K562 (cell line): ENCODE measurements at regions not wholly inside any gene's neighbourhood (a gene's known extent, or its start where the extent isn't known, plus 50 kb on each side); places are given as distances from the start of the nearest gene placed in this dataset.
"Not testable (repeated sequence)": the region's sequence is repeated elsewhere in the genome, so short reads cannot be mapped to it uniquely, and the experiment has no call there.

Experiments used
- ATAC-seq: fragments of 200-7000 bp; cut with Tn5 transposase; 3 replicates; pipeline ENCODE4 v1.9.1; 2020; ENCODE audit warnings: moderate library complexity
- BruUV-seq: library from RNA; stranded (reverse); fragments of 400-500 nt; replicated peaks from 2 replicates; lab custom pipeline; 2021; lab: Mats Ljungman, UMichigan
- CTCF ChIA-PET: fragments of 300-600 bp; formaldehyde crosslinking; extraction: SDS; loops from one replicate; lab custom pipeline; 2021; ENCODE audit warnings: low intra/inter-chr PET ratio; lab: Yijun Ruan, JAX
- POLR2A ChIA-PET: fragments of 300-600, 350-650 bp; sonication (Branson Sonifier 250); formaldehyde crosslinking; extraction: SDS; loops from one replicate; lab custom pipeline; 2021; ENCODE audit warnings: antibody characterized with exemption, inconsistent platforms; lab: Yijun Ruan, JAX
- DNase-seq, 4 experiments: peaks; one replicate each; pipeline versions ENCODE4 v3.0.0 to v3.0.0-alpha.2; 2011 to 2018; ENCODE audit warnings: low spot score in 3 of 4, mixed read lengths in 3 of 4; ENCODE audit errors: extremely low read depth in 1 of 4
- FAIRE-seq: peaks from 2 replicates; lab custom pipeline; 2011; peaks lifted over from hg19 to GRCh38; lab: Jason Lieb, UNC
- H2AFZ ChIP-seq: 2 replicates; pipeline ENCODE4 v1.6.0; 2011; ENCODE audit warnings: low read depth, low read length, control low read depth, inconsistent platforms
- H3K27ac ChIP-seq: fragments of 200-600 bp; 3 replicates; pipeline ENCODE4 v1.8.0; 2011; ENCODE audit warnings: low read depth, mild to moderate bottlenecking, control low read depth, inconsistent platforms, low read length, moderate library complexity, mixed read lengths; ENCODE audit errors: extremely low read depth
- H3K27me3 ChIP-seq, 2 experiments: fragments of 300-600 bp in 1 of 2; 2 replicates in 1 of 2; 3 replicates in 1 of 2; pipeline versions ENCODE4 v1.6.0 to v1.8.0; 2011; ENCODE audit warnings: inconsistent platforms in 2 of 2, low read length in 2 of 2, mild to moderate bottlenecking in 1 of 2, mixed read lengths in 1 of 2, moderate library complexity in 1 of 2; ENCODE audit not compliant: control insufficient read depth in 2 of 2, insufficient read depth in 2 of 2
- H3K36me3 ChIP-seq: fragments of 300-600 bp; 3 replicates; pipeline ENCODE4 v1.8.0; 2011; ENCODE audit warnings: mild to moderate bottlenecking, low read length, inconsistent platforms; ENCODE audit not compliant: control insufficient read depth, insufficient read depth
- H3K4me1 ChIP-seq, 2 experiments: fragments of 200-600 bp in 1 of 2; replicated peaks in 1 of 2; 2 replicates in 1 of 2; 3 replicates in 1 of 2; pipeline versions ENCODE4 v1.5.1 to v1.8.0; 2011; ENCODE audit warnings: inconsistent platforms in 2 of 2, low read length in 2 of 2, mild to moderate bottlenecking in 1 of 2, mixed read lengths in 1 of 2, moderate library complexity in 1 of 2; ENCODE audit not compliant: control insufficient read depth in 2 of 2, insufficient read depth in 2 of 2
- H3K4me2 ChIP-seq: 2 replicates; pipeline ENCODE4 v1.6.1; 2011; ENCODE audit warnings: low read length, control low read depth, inconsistent platforms, mixed read lengths; ENCODE audit not compliant: insufficient read depth
- H3K4me3 ChIP-seq: fragments of 200-600 bp; sonication (generic), shearing (Covaris generic); 2 replicates; pipeline ENCODE4 v1.5.1; 2016; ENCODE audit warnings: control low read depth, inconsistent platforms
- H3K79me2 ChIP-seq: fragments of 200-600 bp; 3 replicates; pipeline ENCODE4 v1.8.0; 2011; ENCODE audit warnings: low read length, inconsistent platforms; ENCODE audit not compliant: control insufficient read depth, insufficient read depth
- H3K9ac ChIP-seq, 2 experiments: 2 replicates each; pipeline versions ENCODE4 v1.6.0 to v1.6.1; 2011; ENCODE audit warnings: low read depth in 2 of 2, low read length in 2 of 2, control low read depth in 1 of 2, inconsistent platforms in 1 of 2, mild to moderate bottlenecking in 1 of 2, mixed read lengths in 1 of 2; ENCODE audit not compliant: insufficient read depth in 1 of 2
- H3K9me1 ChIP-seq: one replicate; pipeline ENCODE4 v1.6.0; 2011; ENCODE audit warnings: inconsistent platforms, mild to moderate bottlenecking, low read length, moderate library complexity; ENCODE audit not compliant: control insufficient read depth, insufficient read depth
- H3K9me3 ChIP-seq: replicated peaks from 2 replicates; pipeline ENCODE4 v1.5.1; 2011; ENCODE audit warnings: low read depth, low read length, inconsistent platforms; ENCODE audit not compliant: control insufficient read depth, insufficient read depth
- H4K20me1 ChIP-seq: replicated peaks from 2 replicates; pipeline ENCODE4 v1.6.1; 2011; ENCODE audit warnings: low read length, inconsistent platforms, mixed read lengths; ENCODE audit not compliant: control insufficient read depth, insufficient read depth
- NFIX ChIP-seq: fragments of 250-450 bp; sonication (Bioruptor Pico); IDR thresholded peaks from 2 replicates; pipeline ENCODE4 v1.4.0; 2020; ENCODE audit warnings: low read depth, mild to moderate bottlenecking, moderate library complexity
- RFX1 ChIP-seq: fragments of 450-650 bp; IDR thresholded peaks from 2 replicates; pipeline ENCODE4 v1.6.1; 2016; ENCODE audit warnings: mild to moderate bottlenecking, moderate library complexity
- RUNX1 ChIP-seq: sonication (generic); IDR thresholded peaks from 2 replicates; pipeline ENCODE4 v1.6.1; 2016; ENCODE audit warnings: antibody characterized with exemption, low read depth
- TEAD4 ChIP-seq, 2 experiments: sonication (generic) in 1 of 2; formaldehyde crosslinking in 1 of 2; IDR thresholded peaks; 2 replicates each; pipeline versions ENCODE4 v1.6.1 to v1.8.0; 2012 to 2022; ENCODE audit warnings: borderline replicate concordance in 1 of 2, inconsistent platforms in 1 of 2, low read length in 1 of 2, mild to moderate bottlenecking in 1 of 2, missing genetic modification reagents in 1 of 2
- ZKSCAN1 ChIP-seq: fragments of 150-350 bp; IDR thresholded peaks from 2 replicates; pipeline ENCODE4 v1.6.1; 2016; ENCODE audit warnings: low read depth, low read length
- ZNF695 ChIP-seq: fragments of 450-650 bp; formaldehyde crosslinking; IDR thresholded peaks from 2 replicates; pipeline ENCODE4 v1.4.0; 2020; ENCODE audit warnings: mild to moderate bottlenecking, moderate library complexity
- ZNF696 ChIP-seq: fragments of 250-450 bp; sonication (Bioruptor Pico); conservative IDR thresholded peaks from 2 replicates; pipeline ENCODE4 v1.4.0; 2020; ENCODE audit warnings: mild to moderate bottlenecking, moderate library complexity
- ZNF780A ChIP-seq: fragments of 250-450 bp; sonication (Bioruptor Pico); IDR thresholded peaks from 2 replicates; pipeline ENCODE4 v1.5.0; 2021; ENCODE audit warnings: mild to moderate bottlenecking
- WGBS: fragments of 100-300 bp; shearing (Covaris generic); methylation state at CpG from one replicate; pipeline ENCODE4 v1.1.6; 2016; ENCODE audit warnings: low coverage, mixed read lengths; ENCODE audit not compliant: insufficient coverage; ENCODE audit errors: missing lambda C conversion rate; 5-methylcytosine and 5-hydroxymethylcytosine counted together
- in situ Hi-C: fragments of 300-500 bp; cut with MboI; formaldehyde crosslinking; loops from 4 replicates; pipeline ENCODE4 v1.15.0; 2018; ENCODE audit warnings: inconsistent platforms, mixed read lengths
- intact Hi-C: fragments of 100-400 bp; cut with micrococcal nuclease; formaldehyde crosslinking; loops from 2 replicates; pipeline ENCODE4 v1.14.2; 2022
- TF ChIP-seq, protein P1 (sequence below): fragments of 250-450 bp; sonication (Bioruptor Pico); IDR thresholded peaks from 2 replicates; pipeline ENCODE4 v1.8.0; 2021; ENCODE audit warnings: moderate library complexity, mild to moderate bottlenecking, inconsistent platforms
- TF ChIP-seq, protein P2 (sequence below): fragments of 450-650 bp; formaldehyde crosslinking; conservative IDR thresholded peaks from 2 replicates; pipeline ENCODE4 v1.4.0; 2022; ENCODE audit warnings: mild to moderate bottlenecking, missing genetic modification characterization

DNA sequence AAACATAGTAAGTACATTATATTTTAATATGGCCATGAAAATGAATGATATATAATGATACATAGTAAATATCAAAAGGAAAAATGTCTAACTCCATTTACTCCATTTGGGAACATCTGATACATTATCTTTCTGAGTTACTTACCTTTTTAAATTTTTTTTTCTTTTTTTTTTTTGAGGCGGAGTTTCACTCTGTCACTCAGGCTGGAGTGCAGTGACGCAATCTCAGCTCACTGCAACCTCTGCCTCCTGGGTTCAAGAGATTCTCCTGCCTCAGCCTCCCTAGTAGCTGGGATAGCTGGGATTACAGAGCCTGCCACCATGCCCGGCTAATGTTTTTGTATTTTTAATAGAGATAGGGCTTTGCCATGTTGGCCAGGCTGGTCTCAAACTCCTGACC is 972.5 kb downstream of the TRAM1L1 start:
- H2AFZ ChIP-seq, CTCF ChIA-PET, H3K36me3 ChIP-seq, POLR2A ChIA-PET, H3K4me1 ChIP-seq, H3K27ac ChIP-seq, FAIRE-seq, intact Hi-C loops, H3K9me3 ChIP-seq, H3K9me1 ChIP-seq, DNase-seq, ATAC-seq, in situ Hi-C loops, H3K9ac ChIP-seq, H3K4me3 ChIP-seq, H4K20me1 ChIP-seq, H3K79me2 ChIP-seq, BruUV-seq, H3K4me2 ChIP-seq, H3K27me3 ChIP-seq: not testable (repeated sequence)
- 0% methylated on average over 2 of the region's 3 CpGs for WGBS

DNA sequence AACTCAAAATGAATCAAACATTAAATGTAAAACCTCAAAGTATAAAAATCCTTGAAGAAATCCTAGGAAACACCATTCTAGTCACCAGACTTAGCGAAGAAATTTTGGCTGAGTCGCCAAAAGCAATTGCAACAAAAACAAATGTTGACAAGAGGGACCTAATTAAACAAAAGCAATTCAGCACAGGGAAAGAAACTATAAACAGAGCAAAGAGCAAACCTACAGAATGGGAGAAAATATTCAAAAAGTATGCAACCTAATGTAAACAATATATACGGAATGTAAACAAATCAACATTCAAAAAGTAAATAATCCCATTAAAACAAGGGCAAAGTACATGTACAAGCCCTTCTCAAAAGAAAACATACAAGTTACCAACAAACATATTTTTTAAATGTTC is 974.7 kb downstream of the TRAM1L1 start:
- Histone ChIP-seq H3K4me3 (no peak overlapping the region), H3K4me2 (no peak overlapping the region), H2AFZ (no peak overlapping the region), H3K27ac (no peak overlapping the region), H3K36me3 (no peaks in the 10 kb centered on the region), H3K4me1 (no peaks in the 10 kb centered on the region), H4K20me1 (no peaks in the 10 kb centered on the region), H3K9ac (no peak overlapping the region), H3K9me1 (no peaks in the 10 kb centered on the region), H3K27me3 (no peaks in the 10 kb centered on the region), H3K79me2 (no peaks in the 10 kb centered on the region), H3K9me3 (no peaks in the 10 kb centered on the region)
- BruUV-seq = no TSS peak
- FAIRE-seq = no peak
- ATAC-seq = no peak
- ChIA-PET POLR2A (no interaction called here), CTCF (no interaction called here)
- in situ Hi-C loops = no loop called here
- intact Hi-C loops = no loop called here
- 7% methylated on average over 3 of the region's 3 CpGs for WGBS
- DNase-seq = no peak
- TF ChIP-seq ZNF780A (CRISPR knock-in tag) = no peak
- no peak for TF ChIP-seq TEAD4 (IDR thresholded peaks at IDR 0.05; ENCODE audit: low read length)
- TF ChIP-seq TEAD4 (CRISPR knock-in tag; IDR thresholded peaks at IDR 0.05; ENCODE audit: borderline replicate concordance) = no peak
- TF ChIP-seq, protein P1, sequence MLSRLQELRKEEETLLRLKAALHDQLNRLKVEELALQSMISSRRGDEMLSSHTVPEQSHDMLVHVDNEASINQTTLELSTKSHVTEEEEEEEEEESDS (CRISPR knock-in tag) = no peak
- TF ChIP-seq, protein P2, sequence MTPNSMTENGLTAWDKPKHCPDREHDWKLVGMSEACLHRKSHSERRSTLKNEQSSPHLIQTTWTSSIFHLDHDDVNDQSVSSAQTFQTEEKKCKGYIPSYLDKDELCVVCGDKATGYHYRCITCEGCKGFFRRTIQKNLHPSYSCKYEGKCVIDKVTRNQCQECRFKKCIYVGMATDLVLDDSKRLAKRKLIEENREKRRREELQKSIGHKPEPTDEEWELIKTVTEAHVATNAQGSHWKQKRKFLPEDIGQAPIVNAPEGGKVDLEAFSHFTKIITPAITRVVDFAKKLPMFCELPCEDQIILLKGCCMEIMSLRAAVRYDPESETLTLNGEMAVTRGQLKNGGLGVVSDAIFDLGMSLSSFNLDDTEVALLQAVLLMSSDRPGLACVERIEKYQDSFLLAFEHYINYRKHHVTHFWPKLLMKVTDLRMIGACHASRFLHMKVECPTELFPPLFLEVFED = no peak
- no peak for TF ChIP-seq ZNF696
- TF ChIP-seq NFIX = no peak
- no peak for TF ChIP-seq ZKSCAN1
- TF ChIP-seq RUNX1 = no peak
- TF ChIP-seq ZNF695 = no peak
- TF ChIP-seq RFX1 = no peak
